Pancreas (tissue), 10 donors: ENCODE measurements at regions not wholly inside any gene's neighbourhood (a gene's known extent, or its start where the extent isn't known, plus 50 kb on each side); places are given as distances from the start of the nearest gene placed in this dataset.

Source experiments
- ATAC-seq, 4 donors: fragments of 200-7000 bp; cut with Tn5 transposase; one replicate each; pipeline versions ENCODE4 v1.8.0 to v1.9.1; 2020; ENCODE audit warnings: mild to moderate bottlenecking in 4 of 4, moderate library complexity in 4 of 4
- DNase-seq, 6 donors: peaks; one replicate each; pipeline ENCODE4 v3.0.0-alpha.2; 2020
- FAIRE-seq: peaks from 2 replicates; lab custom pipeline; 2012; peaks lifted over from hg19 to GRCh38; lab: Jason Lieb, UNC
- H3K27ac ChIP-seq, 4 donors: fragments of 200-600 bp; sonication (generic); 1 replicate in 3 of 4; 2 replicates in 1 of 4; pipeline versions ENCODE4 v1.5.0 to v1.8.0; 2020
- H3K27me3 ChIP-seq, 4 donors: fragments of 200-600 bp; one replicate each; pipeline ENCODE4 v1.8.0; 2021
- H3K36me3 ChIP-seq, 3 donors: fragments of 200-600 bp; sonication (generic) in 1 of 3; one replicate each; pipeline versions ENCODE4 v1.5.0 to v1.8.0; 2020 to 2021
- H3K4me1 ChIP-seq, 3 donors: fragments of 200-600 bp; one replicate each; pipeline ENCODE4 v1.8.0; 2021
- H3K4me3 ChIP-seq, 4 donors: fragments of 200-600 bp; sonication (generic) in 2 of 4; one replicate each; pipeline versions ENCODE4 v1.5.0 to v1.8.0; 2020 to 2021
- H3K9me3 ChIP-seq, 4 donors: fragments of 200-600 bp; one replicate each; pipeline ENCODE4 v1.8.0; 2021
- WGBS, 2 donors: extraction: QIAGEN DNeasy Blood & Tissue Kit; methylation state at CpG; one replicate each; pipeline ENCODE4 v1.1.7; 2013; 5-methylcytosine and 5-hydroxymethylcytosine counted together
- intact Hi-C, 3 donors: fragments of 100-400 bp; cut with DNase I; formaldehyde crosslinking; loops; one replicate each; pipeline versions ENCODE4 v1.11.1 to v1.14.2; 2022
- TF ChIP-seq, protein P1 (sequence below), 4 donors: fragments of 200-600 bp; sonication (generic) in 3 of 4; IDR thresholded peaks; one replicate each; pipeline versions ENCODE4 v1.5.0 to v1.8.0; 2021; ENCODE audit warnings: antibody characterized with exemption in 4 of 4
- donor health status: healthy with polysubstance abuse.
- donor health status: DM: no; HTN: no; CAD: no; lungs with moderate emphysema.
- donor health status: DM: no; HTN: no; CAD: no.
- donor health status: control.
- donor health status: control.
- donor health status: Bipolar disorder and iron deficiency.
- donor health status: DM: yes; HTN: yes; CAD: no.
- donor health status: DM: no; HTN: no; CAD: no.
- donor health status: DM: no; HTN: no; CAD: no.
- donor health status: DM: yes; HTN: yes; CAD: no.

DNA sequence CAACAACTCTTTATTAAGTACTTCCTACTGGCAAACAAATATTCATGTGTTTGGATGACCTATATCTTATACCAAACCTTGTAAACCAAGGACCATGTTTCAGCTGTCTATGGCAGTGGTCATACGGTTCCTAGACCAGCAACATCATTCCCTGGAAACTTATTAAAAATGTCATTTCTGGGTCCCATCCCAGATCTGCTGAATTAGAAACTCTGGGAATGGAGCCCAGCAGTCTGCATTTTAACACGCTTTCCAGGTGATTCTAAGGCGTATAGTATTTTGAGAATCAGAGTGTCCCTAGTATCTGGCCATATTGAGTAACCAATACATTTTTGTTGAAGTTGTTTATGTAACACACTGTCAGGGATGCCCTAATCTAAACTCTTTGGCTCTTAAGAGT, 363.4 kb upstream of the LRRC3B start:
- ATAC-seq (no peak), DNase-seq (no peak), FAIRE-seq (no peak)
- WGBS, 2 donors, result 89 to 93% methylated on average over 3 of the region's 3 CpGs
- TF ChIP-seq, protein P1, sequence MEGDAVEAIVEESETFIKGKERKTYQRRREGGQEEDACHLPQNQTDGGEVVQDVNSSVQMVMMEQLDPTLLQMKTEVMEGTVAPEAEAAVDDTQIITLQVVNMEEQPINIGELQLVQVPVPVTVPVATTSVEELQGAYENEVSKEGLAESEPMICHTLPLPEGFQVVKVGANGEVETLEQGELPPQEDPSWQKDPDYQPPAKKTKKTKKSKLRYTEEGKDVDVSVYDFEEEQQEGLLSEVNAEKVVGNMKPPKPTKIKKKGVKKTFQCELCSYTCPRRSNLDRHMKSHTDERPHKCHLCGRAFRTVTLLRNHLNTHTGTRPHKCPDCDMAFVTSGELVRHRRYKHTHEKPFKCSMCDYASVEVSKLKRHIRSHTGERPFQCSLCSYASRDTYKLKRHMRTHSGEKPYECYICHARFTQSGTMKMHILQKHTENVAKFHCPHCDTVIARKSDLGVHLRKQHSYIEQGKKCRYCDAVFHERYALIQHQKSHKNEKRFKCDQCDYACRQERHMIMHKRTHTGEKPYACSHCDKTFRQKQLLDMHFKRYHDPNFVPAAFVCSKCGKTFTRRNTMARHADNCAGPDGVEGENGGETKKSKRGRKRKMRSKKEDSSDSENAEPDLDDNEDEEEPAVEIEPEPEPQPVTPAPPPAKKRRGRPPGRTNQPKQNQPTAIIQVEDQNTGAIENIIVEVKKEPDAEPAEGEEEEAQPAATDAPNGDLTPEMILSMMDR (IDR thresholded peaks at IDR 0.05), result no peak
- Histone ChIP-seq H3K27ac (no peak overlapping the region), H3K4me1 (no peaks in the 10 kb centered on the region), H3K4me3 (no peak overlapping the region), H3K27me3 (no peaks in the 10 kb centered on the region), H3K9me3 (no peaks in the 10 kb centered on the region), H3K36me3 (no peaks in the 10 kb centered on the region)
- intact Hi-C loops, result no loop called here

DNA sequence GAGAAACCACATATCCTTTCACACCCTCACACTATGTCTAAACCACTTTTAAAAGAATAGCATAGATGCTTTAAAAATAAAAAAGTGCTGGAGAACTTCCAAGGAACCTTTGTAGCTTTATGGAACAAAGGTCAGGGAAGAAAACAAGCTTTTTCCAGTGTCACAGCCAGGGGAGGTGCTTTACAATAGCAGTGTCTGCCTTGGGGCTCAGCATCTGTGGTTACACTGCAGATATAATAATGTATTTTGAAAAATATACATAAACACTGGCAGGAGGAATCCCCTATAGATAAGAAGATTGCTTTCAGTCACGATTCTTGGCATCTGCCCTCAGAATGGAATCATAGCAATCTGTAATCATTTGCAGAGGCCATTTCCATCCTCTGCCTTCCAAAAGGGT, 362.4 kb upstream of the LRRC3B start:
- no peaks in the 10 kb centered on the region for H3K4me1 ChIP-seq
- intact Hi-C loops, result no loop called here
- H3K27me3 ChIP-seq, result no peaks in the 10 kb centered on the region
- ATAC-seq (peak in 2 of 4 donors; percentile 38 to 71), DNase-seq (no peak), FAIRE-seq (no peak)
- no peak overlapping the region for H3K27ac ChIP-seq
- TF ChIP-seq, protein P1 (IDR thresholded peaks at IDR 0.05), result no peak
- WGBS, 2 donors, result 0 to 9% methylated on average over 1 of the region's 1 CpG
- no peaks in the 10 kb centered on the region for H3K36me3 ChIP-seq
- no peaks in the 10 kb centered on the region for H3K9me3 ChIP-seq
- H3K4me3 ChIP-seq, result no peak overlapping the region

DNA sequence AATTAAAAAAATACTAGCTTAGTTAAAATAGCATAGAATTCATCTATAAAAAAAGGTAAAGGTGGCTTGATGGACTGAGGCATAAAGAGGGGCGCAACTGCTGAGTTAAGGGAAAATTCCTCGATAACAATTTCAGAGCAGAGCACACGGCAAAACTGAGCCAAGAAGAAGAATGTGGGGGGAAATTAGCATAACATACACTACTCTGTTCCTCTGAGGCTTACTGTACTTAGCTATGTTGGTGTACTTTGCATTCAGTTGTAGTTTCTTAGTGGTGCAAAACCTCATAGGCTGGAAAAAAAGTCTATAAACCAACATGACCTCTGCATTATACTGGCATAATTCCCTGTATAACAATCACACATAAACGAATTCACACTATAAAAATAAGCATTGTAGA, 357.9 kb upstream of the LRRC3B start:
- no peak overlapping the region for H3K27ac ChIP-seq
- no peaks in the 10 kb centered on the region for H3K9me3 ChIP-seq
- intact Hi-C loops, result no loop called here
- H3K4me1 ChIP-seq, result no peaks in the 10 kb centered on the region
- no peak for ATAC-seq
- DNase-seq, result no peak
- WGBS, 2 donors, result 80 to 88% methylated on average over 4 of the region's 4 CpGs
- no peak overlapping the region for H3K4me3 ChIP-seq
- TF ChIP-seq, protein P1 (IDR thresholded peaks at IDR 0.05), result no peak
- no peaks in the 10 kb centered on the region for H3K36me3 ChIP-seq
- no peak for FAIRE-seq
- H3K27me3 ChIP-seq, result no peaks in the 10 kb centered on the region

DNA sequence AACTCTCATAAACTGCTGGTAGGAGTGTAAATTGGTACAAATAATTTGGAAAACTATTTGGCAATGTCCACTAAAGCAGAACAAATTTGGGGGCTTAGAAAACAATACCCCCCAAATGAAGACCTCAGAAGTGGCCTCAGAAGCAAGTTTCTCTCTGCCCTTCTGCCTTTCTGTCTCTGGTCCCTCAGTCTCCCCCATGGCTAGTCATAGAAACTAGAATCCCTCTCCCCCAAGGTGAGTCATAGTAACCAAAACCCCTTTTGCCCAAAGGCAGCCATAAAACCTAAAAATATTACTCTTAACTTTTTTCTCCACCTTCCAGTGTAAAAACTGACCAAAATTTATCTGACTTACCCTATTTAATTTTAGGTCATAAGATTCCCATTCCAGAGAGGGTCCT, 350.7 kb upstream of the LRRC3B start:
- Histone ChIP-seq H3K4me3 (no peak overlapping the region), H3K36me3 (no peaks in the 10 kb centered on the region), H3K27me3 (no peaks in the 10 kb centered on the region), H3K4me1 (no peaks in the 10 kb centered on the region), H3K9me3 (no peaks in the 10 kb centered on the region), H3K27ac (no peak overlapping the region)
- intact Hi-C loops, result no loop called here
- FAIRE-seq, result no peak
- DNase-seq, result no peak
- no peak for ATAC-seq
- TF ChIP-seq, protein P1 (IDR thresholded peaks at IDR 0.05), result no peak

DNA sequence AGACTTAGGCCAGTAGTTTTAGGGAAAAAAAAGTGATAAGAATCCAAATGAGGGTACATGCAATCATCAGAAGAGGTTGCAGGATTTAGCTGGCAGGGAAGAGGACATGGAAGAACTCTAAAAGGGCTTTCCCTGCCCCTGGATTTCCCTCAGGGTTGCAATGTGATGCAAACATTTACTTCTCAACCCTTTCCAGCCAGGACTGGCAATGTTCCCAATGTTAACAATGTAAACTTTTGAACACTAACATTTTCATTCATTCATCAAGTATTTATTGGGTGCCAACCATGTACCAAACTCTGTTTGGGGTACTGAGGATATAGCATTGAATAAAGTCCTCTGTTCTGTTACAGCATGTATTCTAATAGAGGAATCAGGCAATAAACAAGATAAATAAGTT, 349.4 kb upstream of the LRRC3B start:
- Histone ChIP-seq H3K9me3 (no peaks in the 10 kb centered on the region), H3K4me1 (no peaks in the 10 kb centered on the region), H3K27ac (no peak overlapping the region), H3K36me3 (no peaks in the 10 kb centered on the region), H3K4me3 (no peak overlapping the region), H3K27me3 (no peaks in the 10 kb centered on the region)
- DNase-seq (no peak), FAIRE-seq (no peak), ATAC-seq (no peak)
- TF ChIP-seq, protein P1 (IDR thresholded peaks at IDR 0.05), result no peak
- intact Hi-C loops, result no loop called here
